Psoas muscle (tissue), 7 donors: ENCODE measurements at regions not wholly inside any gene's neighbourhood (a gene's known extent, or its start where the extent isn't known, plus 50 kb on each side); places are given as distances from the start of the nearest gene placed in this dataset.

ENCODE experiments used
- ATAC-seq, 4 donors: fragments of 200-7000 bp; cut with Tn5 transposase; one replicate each; pipeline ENCODE4 v1.9.1; 2020; ENCODE audit warnings: moderate library complexity in 3 of 4, mild to moderate bottlenecking in 2 of 4
- DNase-seq, 2 donors: peaks; one replicate each; pipeline ENCODE4 v3.0.0-alpha.2; 2020
- H3K27ac ChIP-seq: fragments of 200-600 bp; one replicate; pipeline ENCODE4 v1.8.0; 2022
- H3K27me3 ChIP-seq, 3 donors: fragments of 200-600 bp in 1 of 3; one replicate each; pipeline versions ENCODE4 v1.6.1 to v1.8.0; 2013 to 2022; ENCODE audit warnings: low read length in 2 of 3, mild to moderate bottlenecking in 2 of 3, moderate library complexity in 1 of 3; ENCODE audit not compliant: insufficient read depth in 3 of 3
- H3K36me3 ChIP-seq, 2 donors: fragments of 200-600 bp in 1 of 2; one replicate each; pipeline versions ENCODE4 v1.6.1 to v1.8.0; 2013 to 2022; ENCODE audit warnings: low read depth in 1 of 2, mild to moderate bottlenecking in 1 of 2, moderate library complexity in 1 of 2; ENCODE audit not compliant: insufficient read depth in 1 of 2
- H3K4me1 ChIP-seq: fragments of 200-600 bp; one replicate; pipeline ENCODE4 v1.8.0; 2022
- H3K4me3 ChIP-seq: fragments of 200-600 bp; one replicate; pipeline ENCODE4 v1.8.0; 2022; ENCODE audit warnings: mild to moderate bottlenecking
- H3K9me3 ChIP-seq: fragments of 200-600 bp; one replicate; pipeline ENCODE4 v1.8.0; 2022
- WGBS, 3 donors: extraction: QIAGEN DNeasy Blood & Tissue Kit; methylation state at CpG; one replicate each; pipeline versions ENCODE4 v1.1.6 to v1.1.7; 2013; 5-methylcytosine and 5-hydroxymethylcytosine counted together
- intact Hi-C, 2 donors: fragments of 100-400 bp; cut with DNase I; formaldehyde crosslinking; loops; one replicate each; pipeline versions ENCODE4 v1.11.0 to v1.14.2; 2022
- TF ChIP-seq, protein P1 (sequence below): fragments of 200-600 bp; IDR thresholded peaks from one replicate; pipeline ENCODE4 v1.8.0; 2022; ENCODE audit warnings: antibody characterized with exemption
- donor health status: healthy with polysubstance abuse.
- donor health status: DM: no; HTN: no; CAD: no; lungs with moderate emphysema.
- donor health status: Bipolar disorder and iron deficiency.
- donor health status: healthy.
- donor health status: DM: yes; HTN: yes; CAD: no.
- donor health status: DM: no; HTN: no; CAD: no.
- donor health status: DM: yes; HTN: yes; CAD: no.

DNA sequence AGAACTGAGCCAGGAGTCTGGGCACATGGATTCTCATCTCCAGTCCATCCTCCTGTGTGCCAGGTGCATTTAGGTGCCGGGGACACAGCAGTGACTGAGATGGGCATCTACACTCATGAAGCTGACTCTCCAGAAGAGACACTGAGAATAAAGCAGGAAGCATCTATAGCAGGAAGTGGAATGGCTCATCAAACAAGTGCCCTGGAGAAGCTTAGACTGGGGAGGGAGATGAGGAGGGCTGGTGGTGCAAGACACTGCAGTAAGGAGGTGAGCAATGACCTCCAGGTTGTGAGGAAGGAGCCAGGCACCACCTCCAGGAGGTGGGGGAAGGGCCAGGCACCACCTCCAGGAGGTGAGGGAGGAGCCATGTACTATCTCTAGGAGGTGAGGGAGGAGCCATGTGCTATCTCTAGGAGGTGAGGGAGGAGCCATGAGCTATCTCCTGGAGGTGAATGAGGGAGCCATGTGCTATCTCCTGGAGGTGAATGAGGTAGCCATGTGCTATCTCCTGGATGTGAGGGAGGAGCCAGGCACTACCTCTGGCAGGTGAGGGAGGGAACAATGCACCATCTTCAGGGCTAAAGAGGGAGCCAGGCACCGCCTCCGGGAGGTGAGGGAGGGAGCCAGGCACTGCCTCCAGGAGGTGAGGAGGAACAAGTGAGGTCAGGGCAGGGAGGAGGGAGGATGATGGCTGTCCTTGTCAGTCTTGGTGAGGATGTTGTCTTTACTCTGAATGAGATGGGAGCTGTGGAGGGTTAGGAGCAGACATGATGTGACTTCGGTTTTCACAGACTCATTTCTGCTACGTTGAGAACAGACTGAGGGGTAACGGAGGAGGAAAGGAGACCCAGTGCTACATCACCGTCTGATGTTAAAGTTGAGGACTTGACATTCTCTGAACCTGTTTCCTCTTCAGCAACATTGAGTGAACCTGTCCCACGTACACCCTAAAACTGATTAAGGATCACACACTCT lies 961.9 kb upstream of the TMEM132C start:
- no peak for ATAC-seq
- H3K4me1 ChIP-seq = no peaks in the 10 kb centered on the region
- no peaks in the 10 kb centered on the region for H3K36me3 ChIP-seq
- no peak overlapping the region for H3K27ac ChIP-seq
- peaks cover 0 to 1% (median 0%) of the 10 kb centered on the region in 3 donors for H3K27me3 ChIP-seq
- no peaks in the 10 kb centered on the region for H3K9me3 ChIP-seq
- no peak for DNase-seq
- H3K4me3 ChIP-seq = no peak overlapping the region
- intact Hi-C loops = no loop called here
- 83 to 87% (median 85%) methylated on average over 8 of the region's 8 CpGs for WGBS, 3 donors
- TF ChIP-seq, protein P1, sequence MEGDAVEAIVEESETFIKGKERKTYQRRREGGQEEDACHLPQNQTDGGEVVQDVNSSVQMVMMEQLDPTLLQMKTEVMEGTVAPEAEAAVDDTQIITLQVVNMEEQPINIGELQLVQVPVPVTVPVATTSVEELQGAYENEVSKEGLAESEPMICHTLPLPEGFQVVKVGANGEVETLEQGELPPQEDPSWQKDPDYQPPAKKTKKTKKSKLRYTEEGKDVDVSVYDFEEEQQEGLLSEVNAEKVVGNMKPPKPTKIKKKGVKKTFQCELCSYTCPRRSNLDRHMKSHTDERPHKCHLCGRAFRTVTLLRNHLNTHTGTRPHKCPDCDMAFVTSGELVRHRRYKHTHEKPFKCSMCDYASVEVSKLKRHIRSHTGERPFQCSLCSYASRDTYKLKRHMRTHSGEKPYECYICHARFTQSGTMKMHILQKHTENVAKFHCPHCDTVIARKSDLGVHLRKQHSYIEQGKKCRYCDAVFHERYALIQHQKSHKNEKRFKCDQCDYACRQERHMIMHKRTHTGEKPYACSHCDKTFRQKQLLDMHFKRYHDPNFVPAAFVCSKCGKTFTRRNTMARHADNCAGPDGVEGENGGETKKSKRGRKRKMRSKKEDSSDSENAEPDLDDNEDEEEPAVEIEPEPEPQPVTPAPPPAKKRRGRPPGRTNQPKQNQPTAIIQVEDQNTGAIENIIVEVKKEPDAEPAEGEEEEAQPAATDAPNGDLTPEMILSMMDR = no peak

DNA sequence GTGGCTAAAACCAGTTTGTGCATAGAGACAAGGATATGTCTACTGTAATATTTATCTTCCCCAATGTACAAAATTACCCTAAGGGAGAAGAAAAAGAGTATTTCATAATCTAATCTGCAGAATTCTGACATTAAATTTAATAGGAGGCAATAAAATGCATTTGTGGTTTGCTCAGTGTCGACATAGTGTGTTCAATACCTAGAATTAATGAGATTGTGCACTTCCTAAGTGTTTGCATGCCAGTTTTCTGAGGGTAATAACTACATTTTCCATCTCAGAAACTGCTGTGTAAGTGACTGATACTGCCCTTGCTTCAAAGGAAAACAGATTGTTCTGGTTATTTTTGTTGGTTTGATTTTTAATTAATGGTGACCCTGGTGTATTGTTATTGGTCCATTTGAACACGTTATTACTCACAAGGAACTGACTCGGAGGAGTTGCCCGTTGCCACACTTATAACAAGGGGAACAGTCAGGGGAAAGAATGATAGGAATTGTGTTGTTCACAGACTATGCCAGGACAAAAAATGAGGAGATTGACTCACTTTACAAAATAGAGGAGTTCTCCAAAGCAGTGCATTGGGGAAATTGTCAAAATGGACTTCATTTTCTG lies 960.3 kb upstream of the TMEM132C start:
- no peaks in the 10 kb centered on the region for H3K9me3 ChIP-seq
- no peak for ATAC-seq
- WGBS, 3 donors = 50 to 61% (median 53%) methylated on average over 4 of the region's 4 CpGs
- H3K27ac ChIP-seq = no peak overlapping the region
- intact Hi-C loops = no loop called here
- peaks cover 0 to 1% (median 0%) of the 10 kb centered on the region in 3 donors for H3K27me3 ChIP-seq
- no peaks in the 10 kb centered on the region for H3K36me3 ChIP-seq
- no peak for DNase-seq
- TF ChIP-seq, protein P1 = no peak
- no peaks in the 10 kb centered on the region for H3K4me1 ChIP-seq
- no peak overlapping the region for H3K4me3 ChIP-seq

GRCh38 chr12:127307528-127307927 lies 959.4 kb upstream of the TMEM132C start:
- no peaks in the 10 kb centered on the region for H3K9me3 ChIP-seq
- H3K27ac ChIP-seq = no peak overlapping the region
- 79 to 85% (median 81%) methylated on average over 6 of the region's 6 CpGs for WGBS, 3 donors
- DNase-seq = no peak
- no peak for ATAC-seq
- H3K4me1 ChIP-seq = no peaks in the 10 kb centered on the region
- intact Hi-C loops = no loop called here
- no peaks in the 10 kb centered on the region for H3K36me3 ChIP-seq
- TF ChIP-seq, protein P1 = no peak
- H3K27me3 ChIP-seq = peaks cover 0 to 1% (median 0%) of the 10 kb centered on the region in 3 donors
- no peak overlapping the region for H3K4me3 ChIP-seq

DNA sequence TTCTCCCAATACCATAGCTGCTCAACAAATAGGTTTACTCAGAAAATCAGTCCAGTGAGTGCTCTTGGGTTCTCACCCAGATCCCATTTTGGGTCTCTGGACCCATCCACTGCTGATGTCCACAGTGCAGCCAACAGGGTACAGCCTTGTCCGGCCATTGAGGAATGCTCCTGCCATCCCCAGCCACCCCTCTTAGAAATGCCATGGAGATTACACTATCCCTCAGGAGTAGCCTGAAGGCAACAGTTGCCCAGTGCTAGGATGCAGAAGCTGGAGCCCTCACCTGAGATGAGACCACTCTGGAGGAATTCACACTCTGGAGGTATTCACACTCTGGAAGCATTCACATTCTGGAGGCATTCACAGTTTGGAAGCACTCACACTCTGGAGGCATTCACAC lies 958.8 kb upstream of the TMEM132C start:
- ATAC-seq (no peak), DNase-seq (no peak)
- 77 to 95% (median 88%) methylated on average over 1 of the region's 1 CpG for WGBS, 3 donors
- H3K36me3 ChIP-seq = no peaks in the 10 kb centered on the region
- intact Hi-C loops = no loop called here
- TF ChIP-seq, protein P1 = no peak
- H3K4me1 ChIP-seq = no peaks in the 10 kb centered on the region
- no peak overlapping the region for H3K4me3 ChIP-seq
- H3K27me3 ChIP-seq = peaks cover 0 to 1% (median 0%) of the 10 kb centered on the region in 3 donors
- H3K27ac ChIP-seq = no peak overlapping the region
- no peaks in the 10 kb centered on the region for H3K9me3 ChIP-seq
